Activated CD8-positive, alpha-beta T cell treated with anti-CD3 and anti-CD28 coated beads for 36 hours (primary cell): ENCODE measurements at regions not wholly inside any gene's neighbourhood (a gene's known extent, or its start where the extent isn't known, plus 50 kb on each side); places are given as distances from the start of the nearest gene placed in this dataset.
"Not testable (repeated sequence)": the region's sequence is repeated elsewhere in the genome, so short reads cannot be mapped to it uniquely, and the experiment has no call there.

ENCODE experiments used
- ATAC-seq: fragments of 200-7000 bp; cut with Tn5 transposase; one replicate; pipeline ENCODE4 v1.10.0; 2021; ENCODE audit warnings: mild to moderate bottlenecking, moderate library complexity
- CTCF ChIA-PET: fragments of 350-600 bp; sonication (Branson Sonifier 250); formaldehyde crosslinking; loops from one replicate; lab custom pipeline; 2021; ENCODE audit warnings: antibody characterized with exemption; lab: Charles Lee
- POLR2A ChIA-PET: fragments of 350-600 bp; sonication (Branson Sonifier 250); formaldehyde crosslinking; loops from one replicate; lab custom pipeline; 2021; ENCODE audit warnings: antibody characterized with exemption; lab: Charles Lee
- DNase-seq: peaks from one replicate; pipeline ENCODE4 v3.0.0-alpha.2; 2020
- H3K27ac Mint-ChIP-seq: one replicate; pipeline ENCODE4 v1.8.0; 2021; ENCODE audit warnings: mild to moderate bottlenecking, mixed read lengths
- H3K27me3 Mint-ChIP-seq: one replicate; pipeline ENCODE4 v1.8.0; 2021; ENCODE audit warnings: mixed read lengths
- H3K36me3 Mint-ChIP-seq: one replicate; pipeline ENCODE4 v1.8.0; 2021; ENCODE audit warnings: low read depth, mixed read lengths
- H3K4me1 Mint-ChIP-seq: one replicate; pipeline ENCODE4 v1.8.0; 2021; ENCODE audit warnings: low read depth, mixed read lengths
- H3K4me3 Mint-ChIP-seq: one replicate; pipeline ENCODE4 v1.8.0; 2021; ENCODE audit warnings: mild to moderate bottlenecking, moderate library complexity, mixed read lengths
- H3K9me3 Mint-ChIP-seq: one replicate; pipeline ENCODE4 v1.8.0; 2021; ENCODE audit warnings: mixed read lengths
- intact Hi-C: fragments of 100-400 bp; cut with micrococcal nuclease; formaldehyde crosslinking; loops from one replicate; pipeline ENCODE4 v1.10.0; 2022
- TF ChIP-seq, protein P1 (sequence below): fragments of 200-600 bp; IDR thresholded peaks from one replicate; pipeline ENCODE4 v1.8.0; 2022; ENCODE audit warnings: antibody characterized with exemption, mild to moderate bottlenecking

DNA sequence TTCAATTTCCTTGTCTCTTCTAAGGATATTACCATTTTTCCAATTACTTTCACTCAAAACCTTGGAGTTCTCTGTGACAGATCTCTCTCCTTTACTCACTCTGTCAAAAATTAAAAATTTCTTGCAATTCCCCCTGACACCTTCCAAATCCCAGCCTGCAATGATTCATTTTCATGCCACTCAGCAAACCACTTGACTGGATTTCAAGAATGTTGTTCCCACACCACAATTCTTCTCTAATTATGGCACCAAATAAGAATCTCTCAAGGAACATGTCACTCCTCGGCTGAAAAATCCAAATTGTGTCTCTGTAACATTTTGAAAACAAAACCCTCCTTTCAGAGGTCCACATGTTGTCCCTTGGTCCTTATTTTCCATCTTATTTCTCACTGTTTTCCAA, 438.9 kb upstream of the ZP4 start:
- CTCF ChIA-PET: no interaction called here
- no peaks in the 10 kb centered on the region for H3K36me3 Mint-ChIP-seq
- intact Hi-C loops: no loop called here
- no peaks in the 10 kb centered on the region for H3K4me1 Mint-ChIP-seq
- TF ChIP-seq, protein P1, sequence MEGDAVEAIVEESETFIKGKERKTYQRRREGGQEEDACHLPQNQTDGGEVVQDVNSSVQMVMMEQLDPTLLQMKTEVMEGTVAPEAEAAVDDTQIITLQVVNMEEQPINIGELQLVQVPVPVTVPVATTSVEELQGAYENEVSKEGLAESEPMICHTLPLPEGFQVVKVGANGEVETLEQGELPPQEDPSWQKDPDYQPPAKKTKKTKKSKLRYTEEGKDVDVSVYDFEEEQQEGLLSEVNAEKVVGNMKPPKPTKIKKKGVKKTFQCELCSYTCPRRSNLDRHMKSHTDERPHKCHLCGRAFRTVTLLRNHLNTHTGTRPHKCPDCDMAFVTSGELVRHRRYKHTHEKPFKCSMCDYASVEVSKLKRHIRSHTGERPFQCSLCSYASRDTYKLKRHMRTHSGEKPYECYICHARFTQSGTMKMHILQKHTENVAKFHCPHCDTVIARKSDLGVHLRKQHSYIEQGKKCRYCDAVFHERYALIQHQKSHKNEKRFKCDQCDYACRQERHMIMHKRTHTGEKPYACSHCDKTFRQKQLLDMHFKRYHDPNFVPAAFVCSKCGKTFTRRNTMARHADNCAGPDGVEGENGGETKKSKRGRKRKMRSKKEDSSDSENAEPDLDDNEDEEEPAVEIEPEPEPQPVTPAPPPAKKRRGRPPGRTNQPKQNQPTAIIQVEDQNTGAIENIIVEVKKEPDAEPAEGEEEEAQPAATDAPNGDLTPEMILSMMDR: no peak
- no peak for ATAC-seq
- no peak overlapping the region for H3K27ac Mint-ChIP-seq
- peaks cover 4% of the 10 kb centered on the region for H3K9me3 Mint-ChIP-seq
- no peaks in the 10 kb centered on the region for H3K27me3 Mint-ChIP-seq
- DNase-seq: no peak
- POLR2A ChIA-PET: no interaction called here
- H3K4me3 Mint-ChIP-seq: no peak overlapping the region

DNA sequence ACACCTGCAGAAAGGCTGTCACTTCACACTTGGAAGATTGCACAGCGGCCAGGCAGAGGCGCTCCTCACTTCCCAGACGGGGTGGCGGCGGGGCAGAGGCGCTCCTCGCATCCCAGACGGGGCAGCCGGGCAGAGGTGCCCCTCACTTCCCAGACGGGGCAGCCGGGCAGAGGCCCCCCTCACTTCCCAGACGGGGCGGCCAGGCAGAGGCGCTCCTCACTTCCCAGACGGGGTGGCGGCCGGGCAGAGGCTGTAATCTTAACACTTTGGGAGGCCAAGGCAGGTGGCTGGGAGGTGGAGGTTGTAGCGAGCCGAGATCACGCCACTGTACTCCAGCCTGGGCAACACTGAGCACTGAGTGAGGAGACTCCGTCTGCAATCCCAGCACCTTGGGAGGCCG, 436.3 kb upstream of the ZP4 start:
- ATAC-seq, H3K27ac Mint-ChIP-seq, H3K4me3 Mint-ChIP-seq, H3K4me1 Mint-ChIP-seq, H3K36me3 Mint-ChIP-seq, POLR2A ChIA-PET, intact Hi-C loops, CTCF ChIA-PET, H3K27me3 Mint-ChIP-seq, DNase-seq, H3K9me3 Mint-ChIP-seq: not testable (repeated sequence)

DNA sequence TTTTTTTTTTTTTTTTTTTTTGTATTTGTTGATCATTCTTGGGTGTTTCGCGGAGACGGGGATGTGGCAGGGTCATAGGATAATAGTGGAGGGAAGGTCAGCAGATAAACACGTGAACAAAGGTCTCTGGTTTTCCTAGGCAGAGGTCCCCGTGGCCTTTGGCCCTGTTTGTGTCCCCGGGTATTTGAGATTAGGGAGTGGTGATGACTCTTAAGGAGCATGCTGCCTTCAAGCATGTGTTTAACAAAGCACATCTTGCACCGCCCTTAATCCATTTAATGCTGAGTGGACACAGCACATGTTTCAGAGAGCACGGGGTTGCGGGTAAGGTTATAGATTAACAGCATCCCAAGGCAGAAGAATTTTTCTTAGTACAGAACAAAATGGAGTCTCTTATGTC, 435.8 kb upstream of the ZP4 start:
- H3K9me3 Mint-ChIP-seq, H3K27me3 Mint-ChIP-seq, H3K4me1 Mint-ChIP-seq, CTCF ChIA-PET, ATAC-seq, H3K36me3 Mint-ChIP-seq, H3K27ac Mint-ChIP-seq, H3K4me3 Mint-ChIP-seq, POLR2A ChIA-PET, DNase-seq, intact Hi-C loops: not testable (repeated sequence)

DNA sequence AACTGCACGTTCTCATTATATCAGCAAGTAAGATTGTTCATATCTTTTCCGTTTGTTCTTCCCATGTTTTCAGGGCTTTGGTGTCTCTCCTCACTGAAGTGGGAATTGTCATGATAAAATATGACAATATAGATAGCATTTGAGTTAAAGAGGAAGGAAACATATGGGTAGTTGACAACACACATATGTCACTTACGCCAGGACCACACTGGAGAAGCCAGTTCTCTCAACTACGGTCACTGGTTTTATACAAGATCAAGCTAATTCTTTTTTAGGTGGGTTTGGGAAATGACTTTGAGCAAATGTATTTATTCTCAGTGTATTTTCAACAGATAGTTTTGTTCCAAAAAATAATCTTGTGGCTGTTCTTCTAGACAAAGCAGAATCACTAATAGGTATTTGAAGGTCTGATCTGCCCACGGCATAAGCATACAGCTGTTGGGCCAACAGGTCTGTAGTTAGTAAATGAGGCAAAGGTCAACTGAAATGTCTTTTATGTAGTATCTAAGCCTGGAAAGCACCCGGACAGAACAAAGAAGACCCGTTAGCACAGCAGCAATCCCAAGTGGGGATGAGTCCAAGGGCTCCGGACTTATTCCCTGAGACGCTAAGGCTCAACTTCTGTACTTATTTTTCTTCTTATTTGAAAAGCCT, 433.6 kb upstream of the ZP4 start:
- ChIA-PET CTCF (no interaction called here), POLR2A (no interaction called here)
- DNase-seq (no peak), ATAC-seq (no peak)
- no peaks in the 10 kb centered on the region for H3K36me3 Mint-ChIP-seq
- TF ChIP-seq, protein P1: no peak
- no peak overlapping the region for H3K27ac Mint-ChIP-seq
- no peaks in the 10 kb centered on the region for H3K27me3 Mint-ChIP-seq
- H3K4me3 Mint-ChIP-seq: no peak overlapping the region
- H3K9me3 Mint-ChIP-seq: peaks cover 8% of the 10 kb centered on the region
- intact Hi-C loops: no loop called here
- no peaks in the 10 kb centered on the region for H3K4me1 Mint-ChIP-seq

DNA sequence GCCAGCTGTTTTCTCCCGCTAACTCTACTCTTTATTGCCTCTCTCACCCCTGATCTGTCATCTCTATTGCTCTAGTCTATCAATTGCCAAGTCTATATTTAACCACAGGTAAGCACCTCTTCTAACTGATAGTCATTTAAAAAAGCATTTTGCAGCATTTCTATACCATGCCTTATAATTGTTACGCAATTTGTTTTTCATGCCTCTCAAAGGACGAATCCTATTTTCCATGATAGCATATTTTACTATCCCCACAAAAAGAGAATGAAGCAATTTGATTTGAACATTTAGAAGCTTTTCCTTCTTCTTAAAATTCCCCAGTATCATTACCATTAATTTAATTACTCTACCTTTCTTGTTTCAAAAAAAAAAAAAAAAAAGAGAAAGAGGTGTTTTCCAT, 432.8 kb upstream of the ZP4 start:
- H3K27ac Mint-ChIP-seq: no peak overlapping the region
- no peak overlapping the region for H3K4me3 Mint-ChIP-seq
- POLR2A ChIA-PET: no interaction called here
- no peaks in the 10 kb centered on the region for H3K4me1 Mint-ChIP-seq
- TF ChIP-seq, protein P1: no peak
- no peak for DNase-seq
- no peaks in the 10 kb centered on the region for H3K27me3 Mint-ChIP-seq
- intact Hi-C loops: no loop called here
- CTCF ChIA-PET: no interaction called here
- no peaks in the 10 kb centered on the region for H3K36me3 Mint-ChIP-seq
- peaks cover 8% of the 10 kb centered on the region for H3K9me3 Mint-ChIP-seq
- no peak for ATAC-seq

DNA sequence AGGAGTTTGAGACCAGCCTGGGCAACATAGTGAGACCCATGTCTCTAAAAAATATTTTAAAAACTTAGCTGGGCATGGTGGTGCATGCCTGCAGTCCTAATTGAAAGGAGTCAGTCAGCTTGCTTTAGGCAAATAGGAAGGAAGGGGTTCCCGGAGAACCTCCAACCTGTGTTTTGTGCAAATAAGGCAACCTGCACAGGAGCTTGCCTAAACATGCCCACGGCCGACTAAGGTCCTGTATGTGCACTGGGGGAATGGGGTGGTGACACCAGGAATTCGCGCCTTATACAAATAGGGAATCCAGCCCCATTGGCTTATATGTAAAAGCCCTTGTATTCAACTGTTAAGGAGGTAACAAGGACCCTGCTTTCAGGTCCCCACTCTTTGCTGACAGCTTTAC, 429.2 kb upstream of the ZP4 start:
- Mint-ChIP-seq H3K27ac (no peak overlapping the region), H3K4me1 (no peaks in the 10 kb centered on the region), H3K36me3 (no peaks in the 10 kb centered on the region), H3K4me3 (no peak overlapping the region), H3K27me3 (no peaks in the 10 kb centered on the region), H3K9me3 (peaks cover 5% of the 10 kb centered on the region)
- TF ChIP-seq, protein P1: no peak
- no peak for DNase-seq
- intact Hi-C loops: no loop called here
- ChIA-PET CTCF (no interaction called here), POLR2A (no interaction called here)
- no peak for ATAC-seq
